Gastrocnemius medialis (tissue), 4 donors: ENCODE measurements at regions not wholly inside any gene's neighbourhood (a gene's known extent, or its start where the extent isn't known, plus 50 kb on each side); places are given as distances from the start of the nearest gene placed in this dataset.
A peak's percentile ranks its signal among the peaks of the same experiment; 100 is the strongest.

Source experiments
- ATAC-seq, 2 donors: fragments of 150-250 bp; one replicate each; pipeline ENCODE4 v1.9.1; 2016
- DNase-seq, 2 donors: peaks; one replicate each; pipeline ENCODE4 v3.0.0-alpha.2; 2019
- H3K27ac ChIP-seq, 4 donors: fragments of 200-600 bp; sonication (generic); 1 replicate in 1 of 4; 2 replicates in 3 of 4; pipeline ENCODE4 v1.5.1; 2016 to 2018; ENCODE audit warnings: mild to moderate bottlenecking in 2 of 4, moderate library complexity in 1 of 4
- H3K27me3 ChIP-seq, 3 donors: fragments of 200-600 bp; sonication (generic) in 2 of 3; 1 replicate in 1 of 3; 2 replicates in 2 of 3; pipeline versions ENCODE4 v1.5.1 to v1.6.0; 2016 to 2019; ENCODE audit warnings: mild to moderate bottlenecking in 1 of 3, moderate library complexity in 1 of 3
- H3K36me3 ChIP-seq, 2 donors: fragments of 200-600 bp; sonication (generic) in 1 of 2; one replicate each; pipeline ENCODE4 v1.5.1; 2017 to 2018
- H3K4me1 ChIP-seq, 2 donors: fragments of 200-600 bp; sonication (generic) in 1 of 2; one replicate each; pipeline ENCODE4 v1.5.1; 2016 to 2017; ENCODE audit warnings: mild to moderate bottlenecking in 2 of 2
- H3K4me3 ChIP-seq, 4 donors: fragments of 200-600 bp; sonication (generic) in 3 of 4; 1 replicate in 1 of 4; 2 replicates in 3 of 4; pipeline ENCODE4 v1.5.1; 2016 to 2019; ENCODE audit warnings: mild to moderate bottlenecking in 2 of 4
- H3K9me3 ChIP-seq, 3 donors: fragments of 200-600 bp; sonication (generic) in 2 of 3; 1 replicate in 1 of 3; 2 replicates in 2 of 3; pipeline ENCODE4 v1.5.1; 2016 to 2019
- CTCF ChIP-seq, 5 experiments: fragments of 450-650 bp in 3 of 5; fragments of 200-600 bp in 2 of 5; sonication (generic) in 2 of 5; IDR thresholded peaks in 4 of 5; conservative IDR thresholded peaks in 1 of 5; 1 replicate in 4 of 5; 2 replicates in 1 of 5; pipeline ENCODE4 v1.5.1; 2016 to 2019; ENCODE audit warnings: antibody characterized with exemption in 5 of 5, mild to moderate bottlenecking in 3 of 5, moderate library complexity in 3 of 5
- POLR2A ChIP-seq, 2 donors: fragments of 450-650 bp; IDR thresholded peaks; one replicate each; pipeline ENCODE4 v1.6.1; 2017; ENCODE audit warnings: antibody characterized with exemption in 2 of 2, mild to moderate bottlenecking in 2 of 2, moderate library complexity in 2 of 2
- in situ Hi-C, 4 donors: fragments of 200-750 bp; cut with MboI; loops; one replicate each; pipeline versions ENCODE4 v1.15.0 to v1.8.0; 2017; ENCODE audit warnings: low sequenced_read_pairs in 4 of 4
- intact Hi-C: fragments of 100-400 bp; cut with DNase I; formaldehyde crosslinking; loops from one replicate; pipeline ENCODE4 v1.15.1; 2023; ENCODE audit warnings: low total_unique reads

- Histone ChIP-seq H3K36me3 (no peaks in the 10 kb centered on the region), H3K27ac (no peak overlapping the region), H3K27me3 (no peaks in the 10 kb centered on the region), H3K4me3 (no peak overlapping the region), H3K4me1 (peaks cover 0 to 8% of the 10 kb centered on the region in 2 donors), H3K9me3 (no peaks in the 10 kb centered on the region)
- no peak for DNase-seq
- in situ Hi-C loops (no loop called here), intact Hi-C loops (no loop called here)
- TF ChIP-seq CTCF (IDR thresholded peaks at IDR 0.05 in 4 of 5, conservative IDR thresholded peaks at IDR 0.05 in 1 of 5) (no peak), POLR2A (IDR thresholded peaks at IDR 0.05) (no peak)
- no peak for ATAC-seq
These were observed 192.9 kb downstream of the PTPN20 start for GRCh38 chr10:47104151-47104605.

DNA sequence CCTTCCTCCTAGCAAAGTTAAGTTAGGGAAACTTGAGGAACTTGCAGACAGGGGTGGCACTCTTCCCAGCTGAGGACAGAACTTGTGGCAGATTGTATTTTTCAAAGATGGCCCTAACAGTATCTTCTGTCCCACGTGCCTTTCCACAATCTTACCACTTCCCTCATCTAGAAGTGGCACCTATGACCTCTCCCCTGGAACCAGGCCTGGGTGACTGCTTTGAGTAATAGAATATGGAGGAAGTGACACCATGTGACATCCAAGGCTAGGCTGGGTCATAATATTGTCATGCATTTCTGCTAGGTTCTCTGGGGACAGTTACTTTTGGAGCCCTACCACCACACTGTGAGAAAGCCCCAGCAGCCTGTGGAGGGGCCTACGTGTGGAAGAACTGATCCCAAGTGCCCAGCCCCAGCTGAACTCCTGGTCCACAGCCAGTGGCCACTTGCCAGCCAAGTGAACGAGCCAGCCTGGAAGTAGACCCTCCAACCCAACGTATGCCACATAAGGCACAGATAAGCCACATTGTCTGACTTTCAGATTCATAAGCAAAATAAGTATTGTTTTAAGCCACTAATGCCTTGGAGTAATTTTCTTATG lies 193.7 kb downstream of the PTPN20 start:
- H3K4me3 ChIP-seq, result no peak overlapping the region
- H3K4me1 ChIP-seq, result peaks cover 0 to 8% of the 10 kb centered on the region in 2 donors
- TF ChIP-seq POLR2A (IDR thresholded peaks at IDR 0.05) (no peak), CTCF (IDR thresholded peaks at IDR 0.05 in 4 of 5, conservative IDR thresholded peaks at IDR 0.05 in 1 of 5) (no peak)
- H3K9me3 ChIP-seq, result no peaks in the 10 kb centered on the region
- ATAC-seq (peak; percentile 45 to 46), DNase-seq (peak; percentile 14 to 34)
- in situ Hi-C loops, result no loop called here
- no peak overlapping the region for H3K27ac ChIP-seq
- intact Hi-C loops, result no loop called here
- no peaks in the 10 kb centered on the region for H3K36me3 ChIP-seq
- no peaks in the 10 kb centered on the region for H3K27me3 ChIP-seq

DNA sequence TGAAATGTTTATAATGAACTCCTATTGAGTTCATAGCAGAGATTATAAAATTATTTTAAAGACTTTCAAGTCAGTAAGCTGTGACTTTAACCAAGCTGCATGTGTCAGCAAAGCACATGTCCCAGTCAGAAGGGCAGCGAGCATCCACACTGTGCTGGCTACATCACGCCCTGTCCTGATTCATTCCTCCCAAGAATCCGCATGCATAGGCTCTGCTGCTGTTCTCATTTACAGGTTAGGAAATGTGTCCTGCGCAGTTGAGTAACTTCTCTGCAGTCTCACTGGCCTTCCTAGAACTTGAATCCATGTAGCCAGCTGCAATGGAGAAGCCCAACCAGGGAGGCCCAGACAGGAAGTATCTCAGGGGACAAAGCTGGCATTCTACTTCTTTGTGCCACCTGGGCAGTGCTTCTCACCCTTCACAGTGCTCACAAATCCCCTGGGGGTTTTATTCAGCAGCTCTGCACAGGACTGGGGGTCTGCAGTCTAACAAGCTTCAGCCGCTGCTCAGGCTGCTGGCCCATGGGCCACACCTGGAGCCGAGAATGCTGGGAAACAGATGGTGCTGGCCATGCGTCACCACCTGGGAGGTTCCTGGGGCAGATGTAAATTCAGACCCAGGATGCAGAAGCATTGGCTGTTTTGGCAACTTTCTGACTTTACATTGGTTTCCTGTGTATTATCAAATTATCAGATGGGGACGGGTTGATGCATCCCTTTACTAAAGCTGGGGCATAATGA lies 192.8 kb upstream of the GDF10 start:
- DNase-seq, result no peak
- intact Hi-C loops (no loop called here), in situ Hi-C loops (no loop called here)
- no peaks in the 10 kb centered on the region for H3K36me3 ChIP-seq
- no peak for TF ChIP-seq POLR2A (IDR thresholded peaks at IDR 0.05)
- peaks cover 0 to 8% of the 10 kb centered on the region in 2 donors for H3K4me1 ChIP-seq
- no peaks in the 10 kb centered on the region for H3K27me3 ChIP-seq
- no peak overlapping the region for H3K27ac ChIP-seq
- ATAC-seq, result no peak
- no peaks in the 10 kb centered on the region for H3K9me3 ChIP-seq
- H3K4me3 ChIP-seq, result no peak overlapping the region

DNA sequence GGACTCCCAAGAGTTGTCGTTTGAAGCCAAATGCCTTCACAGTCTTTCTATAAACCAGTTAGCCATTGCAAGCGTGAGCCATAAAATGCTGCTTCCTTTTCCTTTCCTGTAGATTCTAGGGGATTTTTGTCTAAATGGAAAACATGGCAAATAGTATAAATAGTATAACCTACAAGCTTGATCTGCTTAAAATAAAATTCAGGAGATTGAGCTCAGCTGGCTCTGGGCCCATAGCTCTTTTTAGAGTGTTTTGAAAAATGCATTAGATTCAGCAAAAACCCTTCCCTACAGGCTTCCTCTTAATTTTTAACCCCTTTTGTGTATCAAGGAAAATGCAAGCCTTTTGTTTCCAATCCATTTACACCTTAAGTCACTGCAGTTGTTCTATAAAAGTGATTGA lies 190.1 kb upstream of the GDF10 start:
- DNase-seq, result no peak
- Histone ChIP-seq H3K36me3 (no peaks in the 10 kb centered on the region), H3K4me3 (no peak overlapping the region), H3K4me1 (peaks cover 0 to 7% of the 10 kb centered on the region in 2 donors), H3K9me3 (no peaks in the 10 kb centered on the region), H3K27ac (no peak overlapping the region), H3K27me3 (no peaks in the 10 kb centered on the region)
- TF ChIP-seq CTCF (IDR thresholded peaks at IDR 0.05 in 4 of 5, conservative IDR thresholded peaks at IDR 0.05 in 1 of 5) (no peak), POLR2A (IDR thresholded peaks at IDR 0.05) (no peak)
- in situ Hi-C loops, result no loop called here
- intact Hi-C loops, result no loop called here
- ATAC-seq, result no peak

DNA sequence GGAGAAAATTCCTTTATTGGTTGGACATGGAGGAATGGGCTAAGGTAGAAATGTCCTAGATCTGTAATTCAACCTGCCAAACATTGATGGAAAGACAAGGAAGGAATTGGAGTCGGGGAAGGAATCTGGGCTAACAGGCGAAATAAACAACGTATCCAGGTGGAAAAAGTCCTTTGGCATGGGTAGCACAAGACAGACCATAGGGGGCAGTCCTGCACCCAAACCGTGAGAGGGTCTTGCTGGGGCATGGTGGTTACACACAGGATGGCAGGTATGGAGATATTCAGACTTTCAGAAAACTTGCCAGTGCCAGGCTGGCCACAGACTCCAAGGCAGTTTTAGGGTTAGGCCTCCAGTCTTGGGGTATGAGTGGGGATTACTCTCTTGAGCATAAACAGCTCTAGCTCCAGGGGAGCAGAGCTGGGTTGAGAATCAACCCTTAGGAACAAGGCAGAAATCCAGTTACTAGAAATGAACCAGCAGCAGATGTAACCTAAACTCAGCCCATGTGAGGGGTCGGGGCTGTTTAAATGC lies 188.6 kb upstream of the GDF10 start:
- no peak for DNase-seq
- no peak for TF ChIP-seq CTCF (IDR thresholded peaks at IDR 0.05 in 4 of 5, conservative IDR thresholded peaks at IDR 0.05 in 1 of 5)
- TF ChIP-seq POLR2A (IDR thresholded peaks at IDR 0.05), result no peak

More for the DNA sequence above, 188.6 kb upstream of the GDF10 start:
- Histone ChIP-seq H3K4me3 (no peak overlapping the region), H3K27me3 (no peaks in the 10 kb centered on the region), H3K27ac (no peak overlapping the region), H3K9me3 (no peaks in the 10 kb centered on the region), H3K4me1 (peaks cover 0 to 4% of the 10 kb centered on the region in 2 donors), H3K36me3 (no peaks in the 10 kb centered on the region)
- intact Hi-C loops (no loop called here), in situ Hi-C loops (no loop called here)
- ATAC-seq, result no peak
